GM19023 (cell line): ENCODE measurements at regions not wholly inside any gene's neighbourhood (a gene's known extent, or its start where the extent isn't known, plus 50 kb on each side); places are given as distances from the start of the nearest gene placed in this dataset.
"Not testable (repeated sequence)": the region's sequence is repeated elsewhere in the genome, so short reads cannot be mapped to it uniquely, and the experiment has no call there.

Source experiments
- ATAC-seq: cut with Tn5 transposase; IDR thresholded peaks from one replicate; pipeline ENCODE4 v1.9.1; 2021; ENCODE audit warnings: mild to moderate bottlenecking, moderate library complexity; ENCODE audit not compliant: unreplicated experiment

- not testable (repeated sequence) for ATAC-seq
These were observed 297.1 kb downstream of the RPIA start for GRCh38 chr2:88988617-88989016.

DNA sequence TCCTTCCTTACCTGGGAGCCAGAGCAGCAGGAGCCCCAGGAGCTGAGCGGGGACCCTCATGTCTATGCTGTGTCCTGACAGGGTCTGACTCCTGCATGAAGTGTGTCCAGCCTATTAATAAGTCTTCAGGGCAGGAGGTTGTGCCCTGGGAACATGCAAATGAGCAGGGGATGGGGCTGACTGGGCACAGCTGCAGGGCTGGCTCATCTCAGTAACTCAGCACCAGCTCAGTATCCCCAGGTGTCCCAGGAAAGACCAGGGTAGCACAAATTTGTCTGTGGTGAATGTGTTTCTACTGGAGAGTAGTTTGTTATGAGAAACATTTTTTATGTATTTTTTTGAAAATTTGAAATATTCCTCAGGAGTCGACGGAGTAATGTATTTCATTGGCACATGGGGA, 301.3 kb downstream of the RPIA start:
- not testable (repeated sequence) for ATAC-seq

- ATAC-seq, result not testable (repeated sequence)
These were observed 303.4 kb downstream of the RPIA start for GRCh38 chr2:88994856-88995255.

DNA sequence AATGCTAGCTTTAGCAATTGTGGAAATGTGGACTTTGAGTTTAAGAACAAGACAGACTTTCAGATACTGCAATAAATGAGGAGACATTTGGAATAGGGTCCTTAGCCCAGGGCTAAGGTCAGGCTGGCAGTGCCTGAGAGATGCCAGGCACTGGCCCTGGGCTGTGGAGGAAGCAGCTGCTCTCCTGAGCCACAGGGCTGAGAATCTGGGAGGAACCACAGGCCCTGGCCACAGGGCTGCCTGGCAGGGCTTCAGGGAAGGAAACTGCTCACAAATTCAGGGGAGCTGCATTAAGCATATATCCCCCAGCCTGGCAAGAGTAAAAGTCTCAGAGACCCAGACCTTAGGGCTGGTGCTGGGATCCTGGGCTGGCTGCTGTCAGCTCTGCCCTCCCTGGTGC, 305.1 kb downstream of the RPIA start:
- ATAC-seq, result not testable (repeated sequence)

DNA sequence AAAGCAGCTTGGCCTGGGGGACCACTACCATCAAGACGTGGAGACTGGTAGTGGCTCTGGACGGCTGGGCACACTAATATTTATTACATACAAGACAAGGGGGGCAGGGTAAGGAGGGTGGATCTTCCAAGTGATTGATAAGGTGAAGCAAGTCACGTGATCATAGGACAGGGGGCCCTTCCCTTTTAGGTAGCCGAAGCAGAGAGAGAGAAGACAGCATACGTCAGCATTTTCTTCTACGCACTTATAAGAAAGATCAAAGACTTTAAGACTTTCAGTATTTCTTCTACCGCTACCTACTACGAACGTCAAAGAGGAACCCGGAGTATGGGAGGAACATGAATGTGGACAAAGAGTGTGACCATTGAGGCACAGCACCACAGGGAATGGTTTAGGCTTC, 307.9 kb downstream of the RPIA start:
- ATAC-seq, result no peak

- ATAC-seq, result no peak
These were observed 308.8 kb downstream of the RPIA start for GRCh38 chr2:89000235-89000634.

DNA sequence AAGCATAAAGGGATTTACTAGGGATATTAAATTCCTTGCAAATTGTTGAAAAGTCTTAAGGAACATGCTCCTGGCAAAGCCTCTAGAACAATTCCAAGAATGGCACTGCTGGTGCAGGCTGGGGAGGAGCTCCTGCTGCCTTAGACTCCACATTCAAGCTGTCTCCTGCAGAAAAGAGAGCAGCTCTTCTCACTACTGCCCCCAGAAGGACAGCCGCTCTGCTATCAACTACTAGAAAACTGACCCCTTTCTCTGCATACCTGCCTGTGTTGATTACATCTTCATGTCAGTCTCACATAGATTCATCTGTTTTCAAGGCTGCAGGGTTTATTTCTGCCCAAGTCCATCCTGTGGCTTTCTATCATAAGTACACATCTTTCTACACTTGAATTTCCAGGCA, 312.8 kb downstream of the RPIA start:
- not testable (repeated sequence) for ATAC-seq

GRCh38 chr2:89020566-89020965, 329.1 kb downstream of the RPIA start:
- ATAC-seq, result not testable (repeated sequence)

DNA sequence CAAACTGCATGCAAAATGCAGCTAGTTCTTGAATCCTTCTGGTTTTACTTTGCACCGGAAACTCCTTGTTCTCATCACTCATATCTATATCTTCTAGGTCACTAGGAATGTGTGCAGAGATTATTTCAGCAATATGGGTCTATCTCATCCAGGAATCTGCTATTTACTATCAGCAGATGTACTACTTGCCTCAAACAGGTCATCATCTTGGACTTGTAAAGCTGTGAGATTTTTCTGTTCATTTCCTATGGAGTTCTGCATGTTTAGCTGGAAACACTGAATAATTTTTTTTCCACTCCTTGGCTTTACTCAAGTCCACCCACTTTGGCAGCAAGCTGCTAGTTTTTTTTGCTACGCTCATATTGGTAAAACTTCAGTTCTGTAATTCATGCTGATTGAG, 334.8 kb downstream of the RPIA start:
- ATAC-seq, result not testable (repeated sequence)

DNA sequence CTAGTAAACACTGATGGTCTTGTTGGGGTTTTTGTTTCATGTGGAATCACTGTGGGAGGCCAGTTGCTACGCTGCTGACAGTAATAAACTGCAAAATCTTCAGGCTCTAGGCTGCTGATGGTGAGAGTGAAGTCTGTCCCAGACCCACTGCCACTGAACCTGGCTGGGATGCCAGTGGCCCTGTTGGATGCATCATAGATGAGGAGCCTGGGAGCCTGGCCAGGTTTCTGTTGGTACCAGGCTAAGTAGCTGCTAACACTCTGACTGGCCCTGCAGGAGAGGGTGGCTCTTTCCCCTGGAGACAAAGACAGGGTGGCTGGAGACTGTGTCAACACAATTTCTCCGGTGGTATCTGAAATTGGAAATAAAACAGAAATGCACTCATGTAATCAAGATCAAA, 335.6 kb downstream of the RPIA start:
- not testable (repeated sequence) for ATAC-seq

DNA sequence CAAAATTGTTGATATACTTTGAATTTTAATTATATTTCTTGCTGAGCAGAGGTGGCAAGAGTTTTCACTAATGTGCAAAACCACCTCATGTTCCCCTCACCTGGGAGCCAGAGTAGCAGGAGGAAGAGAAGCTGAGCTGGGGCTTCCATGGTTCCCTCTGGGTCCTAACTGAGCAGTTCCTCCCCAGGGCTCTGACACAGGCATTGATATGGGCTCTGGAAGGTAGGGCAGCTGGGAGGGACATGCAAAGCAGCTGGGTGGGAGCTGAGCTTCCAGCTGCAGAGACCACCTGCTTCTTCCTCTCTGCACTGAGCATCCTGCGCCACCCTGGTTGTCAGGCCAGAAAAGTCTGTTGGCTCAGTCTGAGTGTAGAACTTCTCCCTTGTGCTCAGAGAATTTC, 336.1 kb downstream of the RPIA start:
- not testable (repeated sequence) for ATAC-seq

DNA sequence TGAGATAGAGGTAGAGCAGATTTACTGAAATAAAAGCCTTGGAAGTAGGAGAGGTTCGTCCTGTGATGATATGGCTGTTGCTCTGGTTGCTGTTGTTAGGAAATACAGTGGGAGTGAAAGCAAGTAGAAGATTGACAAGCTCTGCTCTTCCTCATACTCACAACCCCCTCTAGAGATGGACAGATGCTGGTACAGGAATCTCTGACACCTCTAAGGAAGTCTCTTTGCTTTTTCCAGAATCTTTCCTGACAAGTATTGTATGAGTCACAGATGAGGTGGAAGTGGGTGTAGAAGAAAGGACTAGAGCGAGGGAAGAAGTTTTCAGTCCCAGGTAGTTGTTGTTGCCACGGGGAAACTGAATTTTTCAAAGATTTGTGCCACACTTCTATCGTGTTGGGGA, 337.8 kb downstream of the RPIA start:
- ATAC-seq, result not testable (repeated sequence)

DNA sequence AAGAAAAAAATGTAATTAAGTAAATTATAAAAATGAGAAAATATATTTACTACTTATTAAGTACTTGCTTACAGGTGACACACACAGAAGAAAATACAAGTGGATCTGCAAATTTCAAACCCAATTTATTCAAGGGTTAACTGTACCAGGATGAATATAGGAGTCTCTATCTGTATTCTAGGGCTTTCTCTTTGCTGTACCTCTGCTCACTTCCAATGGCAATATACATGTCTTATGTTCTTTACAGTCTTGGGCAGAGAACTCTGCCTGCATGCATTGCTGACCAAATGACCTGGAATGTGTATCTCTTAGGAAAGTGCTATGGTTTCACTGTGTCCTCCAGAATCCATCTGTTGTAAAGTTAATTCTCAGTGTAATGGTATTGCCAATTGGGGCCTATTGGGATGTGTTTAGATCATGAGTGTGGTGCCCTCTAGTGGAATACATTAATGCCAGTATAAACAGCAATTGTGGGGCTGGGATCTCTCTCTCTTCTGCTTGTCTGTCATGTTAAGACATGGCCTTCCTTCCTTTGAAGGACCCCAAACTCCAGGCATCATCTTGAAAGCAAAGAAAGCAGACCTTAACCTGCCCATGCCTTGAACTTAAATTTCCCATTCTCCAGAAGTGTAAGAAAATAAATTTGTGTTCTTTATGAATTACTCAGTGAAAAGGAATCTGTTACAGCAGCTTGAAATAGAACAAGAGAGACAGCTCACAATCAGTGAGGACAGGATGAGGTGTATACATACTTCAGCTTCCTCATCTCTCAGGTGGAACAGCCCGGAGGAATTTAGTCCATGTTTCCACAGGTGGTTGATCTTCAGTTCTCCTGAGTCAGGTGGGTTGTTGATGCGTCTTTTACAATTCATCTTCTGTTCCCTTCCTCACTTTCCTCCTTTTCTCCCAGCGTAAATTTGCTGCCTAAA, 356.9 kb downstream of the RPIA start:
- ATAC-seq, result not testable (repeated sequence)

GRCh38 chr2:89058616-89059015, 367.1 kb downstream of the RPIA start:
- ATAC-seq, result not testable (repeated sequence)

DNA sequence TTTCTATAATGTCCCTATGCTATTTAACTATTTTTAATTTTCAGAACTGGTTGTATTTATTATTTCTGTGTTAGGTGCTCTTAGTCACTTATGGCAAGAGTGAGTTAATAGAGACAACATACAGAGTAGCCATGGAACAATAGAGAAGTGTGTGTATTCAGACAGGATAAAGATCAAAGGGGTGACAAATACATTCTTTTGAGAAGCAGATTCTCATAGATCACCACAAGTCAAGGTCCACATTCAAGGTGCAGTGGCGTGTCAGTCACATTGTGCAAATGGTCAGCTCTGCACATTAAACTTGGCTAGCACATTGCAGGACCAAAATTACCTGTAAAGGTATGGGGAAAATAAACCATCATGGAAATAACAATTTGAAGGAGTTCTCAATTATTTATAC, 369.7 kb downstream of the RPIA start:
- not testable (repeated sequence) for ATAC-seq

DNA sequence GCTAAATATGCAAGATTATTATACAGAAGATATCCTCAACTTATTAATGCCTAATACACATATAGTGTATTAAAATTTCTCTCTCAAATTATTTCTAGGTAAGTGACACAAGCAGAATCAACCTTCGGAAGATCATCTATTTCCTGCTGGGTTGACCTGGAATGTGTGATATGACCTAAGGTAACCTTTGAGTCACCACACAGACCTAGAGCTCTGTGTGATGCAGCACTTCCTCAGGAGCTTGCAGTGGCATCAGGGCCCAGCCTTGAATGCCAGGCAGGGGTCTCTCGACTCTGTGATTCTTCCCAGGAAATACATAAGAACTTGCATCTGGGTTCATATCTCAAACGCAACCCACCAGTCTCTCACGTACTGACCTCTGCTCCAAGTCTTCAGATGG, 385.3 kb downstream of the RPIA start:
- not testable (repeated sequence) for ATAC-seq

GRCh38 chr2:89092911-89093310, 401.4 kb downstream of the RPIA start:
- ATAC-seq, result not testable (repeated sequence)

GRCh38 chr2:89095060-89095459, 403.6 kb downstream of the RPIA start:
- not testable (repeated sequence) for ATAC-seq

DNA sequence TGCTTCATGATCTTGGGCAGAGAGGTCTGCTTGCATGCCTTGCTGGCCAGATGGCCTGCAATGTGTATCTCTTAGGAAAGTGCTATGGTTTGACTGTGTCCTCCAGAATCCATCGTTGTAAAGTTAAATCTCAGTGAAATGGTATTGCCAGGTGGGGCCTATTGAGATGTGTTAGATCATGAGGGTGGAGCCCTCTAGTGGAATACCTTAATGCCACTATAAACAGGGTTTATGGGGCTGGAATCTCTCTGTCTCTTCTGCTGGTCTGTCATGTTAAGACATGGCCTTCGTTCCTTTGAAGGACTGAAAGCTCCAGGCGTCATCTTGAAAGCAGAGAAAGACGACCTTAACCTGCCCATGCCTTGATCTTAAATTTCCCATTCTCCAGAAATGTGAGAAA, 411.1 kb downstream of the RPIA start:
- not testable (repeated sequence) for ATAC-seq

- ATAC-seq, result not testable (repeated sequence)
These were observed 415.0 kb downstream of the RPIA start for GRCh38 chr2:89106369-89107019.

DNA sequence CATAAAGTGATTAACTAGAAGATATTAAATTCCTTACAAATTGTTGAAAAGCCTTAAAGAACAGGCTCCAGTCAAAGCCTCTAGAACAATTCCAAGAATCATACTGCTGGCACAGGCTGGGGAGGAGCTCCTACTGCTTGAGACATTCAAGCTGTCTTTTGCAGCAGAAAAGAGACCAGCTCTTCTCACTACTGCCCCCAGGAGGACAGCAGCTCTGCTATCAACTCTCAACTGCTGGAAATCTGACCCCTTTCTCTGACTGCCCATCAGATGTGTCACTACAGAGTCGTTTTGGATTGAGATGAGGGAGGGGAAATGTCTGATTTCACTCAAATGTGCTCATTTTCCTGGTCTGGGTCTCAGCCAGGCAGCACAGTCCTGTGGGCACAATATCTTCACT, 421.0 kb downstream of the RPIA start:
- not testable (repeated sequence) for ATAC-seq

- ATAC-seq, result not testable (repeated sequence)
These were observed 421.8 kb downstream of the RPIA start for GRCh38 chr2:89113286-89113685.
